ENCODE measurements at regions not wholly inside any gene's neighbourhood (a gene's known extent, or its start where the extent isn't known, plus 50 kb on each side); places are given as distances from the start of the nearest gene placed in this dataset.

- TF ChIP-seq POLR2A (IDR thresholded peaks at IDR 0.05; ENCODE audit: low read length) (no peak), RNF2 (IDR thresholded peaks at IDR 0.05; ENCODE audit: borderline replicate concordance, low read depth) (no peak), POLR2AphosphoS2 (conservative IDR thresholded peaks at IDR 0.05; ENCODE audit: low read length) (no peak), CTCF (IDR thresholded peaks at IDR 0.05) (no peak), JUN (IDR thresholded peaks at IDR 0.05) (no peak), USF2 (IDR thresholded peaks at IDR 0.05) (no peak), CHD2 (IDR thresholded peaks at IDR 0.05; ENCODE audit: low read length, partially characterized antibody) (no peak), MAFK (IDR thresholded peaks at IDR 0.05; ENCODE audit: partially characterized antibody) (no peak), NPAS2 (CRISPR knock-in tag; IDR thresholded peaks at IDR 0.05; ENCODE audit: borderline replicate concordance) (no peak), SREBF2 (IDR thresholded peaks at IDR 0.05) (no peak)
Measured at GRCh38 chr5:40365342-40366330, 314.1 kb upstream of the PTGER4 start.
